Nephron (organoid): ENCODE measurements at regions not wholly inside any gene's neighbourhood (a gene's known extent, or its start where the extent isn't known, plus 50 kb on each side); places are given as distances from the start of the nearest gene placed in this dataset.
A peak's percentile ranks its signal among the peaks of the same experiment; 100 is the strongest.
"Not testable (repeated sequence)": the region's sequence is repeated elsewhere in the genome, so short reads cannot be mapped to it uniquely, and the experiment has no call there.

Experiments used
- H3K27ac Mint-ChIP-seq, 3 experiments: 2 replicates each; pipeline ENCODE4 v1.8.0; 2020; ENCODE audit warnings: mixed read lengths in 3 of 3, mild to moderate bottlenecking in 2 of 3, moderate library complexity in 1 of 3
- H3K27me3 Mint-ChIP-seq: 2 replicates; pipeline ENCODE4 v1.8.0; 2021; ENCODE audit warnings: low read depth, mild to moderate bottlenecking, moderate library complexity, mixed read lengths
- H3K36me3 Mint-ChIP-seq: 2 replicates; pipeline ENCODE4 v1.8.0; 2020; ENCODE audit warnings: low read depth, mixed read lengths
- H3K4me1 Mint-ChIP-seq: 2 replicates; pipeline ENCODE4 v1.8.0; 2020; ENCODE audit warnings: mixed read lengths
- H3K4me3 Mint-ChIP-seq, 3 experiments: 2 replicates each; pipeline ENCODE4 v1.8.0; 2020; ENCODE audit warnings: mild to moderate bottlenecking in 3 of 3, mixed read lengths in 3 of 3, moderate library complexity in 2 of 3
- H3K9me3 Mint-ChIP-seq: 2 replicates; pipeline ENCODE4 v1.8.0; 2020; ENCODE audit warnings: mixed read lengths
- TF ChIP-seq, protein P1 (sequence below), 3 experiments: fragments of 200-600 bp; sonication (generic); IDR thresholded peaks; one replicate each; pipeline ENCODE4 v1.5.0; 2021; ENCODE audit warnings: antibody characterized with exemption in 3 of 3; ENCODE audit not compliant: unreplicated experiment in 3 of 3

DNA sequence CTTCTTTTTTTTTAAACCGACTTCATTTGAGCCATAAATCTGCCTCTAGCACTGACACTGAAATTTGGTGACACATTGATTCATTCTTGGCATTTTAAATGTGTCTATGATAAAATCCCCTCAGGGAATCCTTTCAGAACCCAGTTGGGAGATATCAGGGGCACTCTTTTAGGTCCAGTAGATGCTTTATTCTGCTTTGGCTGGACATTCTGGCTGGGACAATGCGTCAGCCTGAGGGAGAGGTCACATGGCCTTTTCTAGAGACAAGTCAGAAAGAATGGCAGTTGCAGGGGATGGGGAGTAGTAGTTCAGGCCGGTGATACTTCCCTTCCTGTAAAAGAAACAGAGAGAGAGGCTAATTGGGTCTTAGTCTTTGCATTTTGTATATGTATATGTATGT is 63.1 kb downstream of the TRIM43 start:
- not testable (repeated sequence) for H3K4me1 Mint-ChIP-seq, H3K4me3 Mint-ChIP-seq, H3K9me3 Mint-ChIP-seq, H3K27me3 Mint-ChIP-seq, H3K27ac Mint-ChIP-seq, H3K36me3 Mint-ChIP-seq

DNA sequence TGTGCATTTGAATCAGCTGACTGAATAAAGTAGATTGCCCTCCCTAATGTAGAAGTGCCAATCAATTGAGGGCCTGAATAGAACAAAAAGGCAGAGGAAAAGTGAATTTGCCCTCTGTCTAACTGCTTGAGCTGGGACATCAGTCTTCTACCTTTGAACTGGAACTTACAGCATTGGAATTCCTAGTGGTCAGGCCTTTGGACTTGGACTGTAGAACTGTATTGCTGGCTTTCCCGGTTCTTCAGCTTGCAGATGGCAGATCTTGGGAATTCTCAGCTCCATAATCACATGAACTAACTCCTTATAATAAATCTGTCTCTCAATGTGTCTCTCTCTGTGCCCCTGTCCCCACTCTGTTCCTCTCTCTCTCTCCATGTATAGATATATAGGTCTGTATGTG is 64.8 kb downstream of the TRIM43 start:
- H3K4me3 Mint-ChIP-seq, H3K4me1 Mint-ChIP-seq, H3K36me3 Mint-ChIP-seq, H3K9me3 Mint-ChIP-seq, H3K27ac Mint-ChIP-seq, H3K27me3 Mint-ChIP-seq: not testable (repeated sequence)

DNA sequence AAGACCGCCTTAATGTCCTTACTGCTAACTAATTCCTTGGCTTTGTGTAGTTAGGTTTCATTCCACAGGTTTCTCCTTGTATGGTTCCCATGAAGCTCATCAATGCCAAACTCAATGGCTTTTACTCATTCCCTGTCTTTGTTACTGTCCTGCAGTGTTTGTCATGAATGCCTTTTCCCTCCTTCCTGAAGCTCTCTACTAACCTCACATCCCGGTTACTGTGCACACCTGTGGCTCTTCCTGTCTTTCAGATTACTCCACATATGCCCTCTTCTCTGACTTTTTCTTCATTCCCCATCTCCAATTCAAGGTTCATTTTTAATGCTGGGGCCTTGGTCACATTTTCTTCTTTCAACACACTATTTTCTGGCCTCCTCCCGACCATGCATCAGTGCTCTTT is 66.1 kb downstream of the TRIM43 start:
- H3K4me3 Mint-ChIP-seq, H3K36me3 Mint-ChIP-seq, H3K4me1 Mint-ChIP-seq, H3K9me3 Mint-ChIP-seq, H3K27me3 Mint-ChIP-seq, H3K27ac Mint-ChIP-seq: not testable (repeated sequence)

DNA sequence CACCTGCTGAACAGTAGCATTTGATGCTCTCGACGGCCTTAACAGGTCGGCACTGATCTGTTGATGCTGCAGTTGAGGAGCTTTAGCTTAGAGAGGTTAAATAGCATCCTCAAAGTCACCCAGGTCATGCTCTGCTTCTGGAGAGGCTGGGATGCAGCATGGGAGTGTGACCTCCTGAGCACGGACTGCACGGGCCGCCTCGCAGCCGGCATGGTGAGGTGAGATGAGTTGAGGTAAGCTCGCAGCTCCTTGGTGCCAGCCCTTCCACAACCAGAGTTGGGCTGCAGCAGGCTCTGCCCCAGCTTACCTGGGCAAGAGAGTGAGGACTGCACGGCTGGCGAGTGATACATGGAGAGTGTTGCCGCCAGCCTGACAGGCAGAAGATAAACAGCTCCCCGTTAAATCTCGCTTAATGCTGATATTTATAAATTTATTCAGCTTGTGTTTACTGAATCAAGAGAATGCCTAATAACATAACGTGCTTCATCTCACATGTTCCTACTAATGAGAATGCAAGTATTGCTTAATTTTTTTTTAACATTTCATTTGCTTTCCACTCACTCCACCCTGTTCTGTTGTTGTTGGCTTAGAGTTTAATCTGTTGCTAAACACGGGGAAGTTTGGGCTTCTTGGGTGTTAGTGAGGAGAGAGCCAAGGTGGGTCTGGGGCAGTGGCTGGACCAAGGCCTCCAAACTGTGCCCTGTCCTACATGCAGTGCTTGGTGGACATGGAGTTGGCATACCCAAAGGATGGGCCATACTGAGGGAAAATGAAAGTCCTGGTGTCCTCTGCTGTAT is 69.2 kb downstream of the TRIM43 start:
- H3K9me3 Mint-ChIP-seq: not testable (repeated sequence)

DNA sequence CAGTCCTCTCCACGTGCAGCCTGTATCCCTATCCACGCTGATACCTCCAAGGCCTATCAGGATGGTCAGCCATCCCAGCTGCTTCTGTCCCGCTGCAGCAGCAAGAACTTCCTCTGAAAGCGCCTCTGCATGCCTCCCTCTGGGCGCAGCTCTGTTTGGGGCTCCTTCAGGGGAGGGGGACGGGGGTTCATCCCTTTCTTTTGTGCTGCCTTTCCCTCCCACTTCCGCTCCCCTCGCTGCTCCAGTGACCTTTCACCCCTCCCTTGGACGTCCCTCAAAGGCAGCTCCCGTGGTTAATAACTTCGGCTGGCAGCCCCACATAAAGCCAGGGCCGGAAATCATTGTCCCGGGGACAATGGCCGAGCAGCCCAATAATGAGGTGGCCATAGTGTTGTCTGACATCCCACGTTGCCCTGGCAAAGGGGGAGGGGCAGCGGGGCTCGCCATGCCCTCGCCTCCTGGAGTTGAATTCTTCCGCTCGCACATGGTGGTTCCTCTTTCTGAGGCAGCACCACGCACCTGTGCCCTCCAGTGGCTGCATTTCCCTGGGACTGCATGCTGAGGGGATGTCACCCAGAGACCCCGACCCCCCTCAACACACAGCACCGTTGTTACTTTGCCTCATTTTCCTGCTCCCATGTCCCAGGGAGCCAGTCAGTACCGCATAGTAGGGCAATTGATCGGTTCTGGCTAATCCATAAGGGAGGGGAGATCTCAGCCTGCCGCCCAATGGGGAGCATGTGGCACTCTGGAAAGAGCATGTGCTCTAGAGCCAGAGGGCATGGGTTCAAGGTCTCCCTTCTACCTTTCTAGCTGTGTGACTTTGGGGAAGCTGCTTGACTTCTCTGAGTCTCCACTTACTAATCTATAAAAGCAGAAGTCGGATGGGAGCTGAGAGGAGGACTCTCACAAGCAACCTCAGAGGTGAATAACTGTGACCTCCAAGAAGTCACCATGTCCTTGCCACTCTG is 72.0 kb downstream of the TRIM43 start:
- Mint-ChIP-seq H3K27me3 (peaks cover 15% of the 10 kb centered on the region), H3K27ac (peak overlapping the region in 1 of 3 experiments; percentile 9)
- H3K36me3 Mint-ChIP-seq, H3K4me3 Mint-ChIP-seq, H3K4me1 Mint-ChIP-seq, H3K9me3 Mint-ChIP-seq: not testable (repeated sequence)

More for the DNA sequence above, 69.2 kb downstream of the TRIM43 start:
- H3K4me3 Mint-ChIP-seq, H3K36me3 Mint-ChIP-seq, H3K4me1 Mint-ChIP-seq, H3K27ac Mint-ChIP-seq: not testable (repeated sequence)
- peaks cover 12% of the 10 kb centered on the region for H3K27me3 Mint-ChIP-seq

DNA sequence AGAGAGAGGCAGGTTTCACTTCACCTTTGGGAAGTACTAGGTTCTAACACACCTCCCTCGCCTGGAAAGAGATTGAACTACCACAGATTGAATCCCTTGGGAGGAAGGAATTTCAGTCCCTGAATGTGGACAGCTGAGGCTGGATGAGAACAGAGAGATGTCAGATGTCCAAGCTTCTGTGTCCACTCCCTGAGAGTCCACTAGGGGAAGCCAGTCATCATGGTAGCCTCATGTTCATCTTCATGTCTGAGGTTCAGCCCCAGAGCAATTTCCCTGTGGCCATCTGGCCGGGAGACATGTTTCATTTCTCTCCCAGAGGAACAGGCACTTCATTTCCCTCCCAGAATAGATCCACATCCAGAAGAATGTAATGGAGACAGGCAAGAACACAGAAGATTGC is 74.8 kb downstream of the TRIM43 start:
- not testable (repeated sequence) for H3K27ac Mint-ChIP-seq, H3K36me3 Mint-ChIP-seq, H3K4me3 Mint-ChIP-seq, H3K9me3 Mint-ChIP-seq
- H3K27me3 Mint-ChIP-seq: peaks cover 26% of the 10 kb centered on the region
- H3K4me1 Mint-ChIP-seq: peaks cover 17% of the 10 kb centered on the region

DNA sequence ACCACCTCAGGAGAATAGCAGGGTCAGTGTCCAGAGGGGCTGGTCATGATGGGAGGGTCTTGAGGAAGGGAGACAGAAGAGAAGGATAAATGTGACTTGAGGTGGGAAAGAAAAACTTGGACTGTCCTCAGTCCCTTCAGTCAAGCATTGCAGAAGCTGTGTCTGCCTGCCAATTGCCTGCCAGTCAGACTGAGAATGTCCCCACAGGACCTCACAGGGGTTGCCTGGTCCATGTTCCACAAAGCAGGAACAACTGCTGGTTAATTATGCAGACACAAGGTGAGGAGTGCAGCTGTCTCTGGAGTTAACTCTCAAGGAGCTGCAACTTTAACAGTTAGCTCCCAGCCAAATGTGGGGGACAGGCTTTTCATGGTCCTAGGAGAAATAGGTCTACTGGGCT is 75.7 kb downstream of the TRIM43 start:
- Mint-ChIP-seq H3K27ac (no peak overlapping the region), H3K4me3 (no peak overlapping the region), H3K36me3 (no peaks in the 10 kb centered on the region), H3K9me3 (peaks cover 2% of the 10 kb centered on the region), H3K4me1 (peaks cover 17% of the 10 kb centered on the region), H3K27me3 (peaks cover 26% of the 10 kb centered on the region)
- TF ChIP-seq, protein P1, sequence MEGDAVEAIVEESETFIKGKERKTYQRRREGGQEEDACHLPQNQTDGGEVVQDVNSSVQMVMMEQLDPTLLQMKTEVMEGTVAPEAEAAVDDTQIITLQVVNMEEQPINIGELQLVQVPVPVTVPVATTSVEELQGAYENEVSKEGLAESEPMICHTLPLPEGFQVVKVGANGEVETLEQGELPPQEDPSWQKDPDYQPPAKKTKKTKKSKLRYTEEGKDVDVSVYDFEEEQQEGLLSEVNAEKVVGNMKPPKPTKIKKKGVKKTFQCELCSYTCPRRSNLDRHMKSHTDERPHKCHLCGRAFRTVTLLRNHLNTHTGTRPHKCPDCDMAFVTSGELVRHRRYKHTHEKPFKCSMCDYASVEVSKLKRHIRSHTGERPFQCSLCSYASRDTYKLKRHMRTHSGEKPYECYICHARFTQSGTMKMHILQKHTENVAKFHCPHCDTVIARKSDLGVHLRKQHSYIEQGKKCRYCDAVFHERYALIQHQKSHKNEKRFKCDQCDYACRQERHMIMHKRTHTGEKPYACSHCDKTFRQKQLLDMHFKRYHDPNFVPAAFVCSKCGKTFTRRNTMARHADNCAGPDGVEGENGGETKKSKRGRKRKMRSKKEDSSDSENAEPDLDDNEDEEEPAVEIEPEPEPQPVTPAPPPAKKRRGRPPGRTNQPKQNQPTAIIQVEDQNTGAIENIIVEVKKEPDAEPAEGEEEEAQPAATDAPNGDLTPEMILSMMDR (IDR thresholded peaks at IDR 0.05; ENCODE audit: unreplicated experiment in 3 of 3): no peak

DNA sequence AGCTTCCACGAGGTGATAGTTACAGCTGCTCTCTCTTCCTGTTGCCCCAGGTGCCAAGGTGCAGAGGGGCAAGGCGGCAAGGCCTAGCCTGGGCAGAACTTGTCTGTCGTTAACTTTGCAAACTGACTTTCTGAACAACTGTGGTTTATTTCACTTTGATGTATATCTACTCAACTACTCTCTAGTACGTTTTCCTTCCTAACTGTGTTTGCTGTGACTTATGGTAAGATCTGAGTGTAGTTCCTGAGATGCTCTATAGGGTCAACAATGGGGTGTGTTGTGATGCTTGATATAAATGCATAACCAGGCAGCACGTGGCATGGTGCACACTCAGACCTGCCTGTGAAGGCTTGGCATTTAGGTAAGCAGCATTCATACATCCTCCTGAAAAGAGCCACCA is 77.1 kb downstream of the TRIM43 start:
- H3K27ac Mint-ChIP-seq, H3K9me3 Mint-ChIP-seq, H3K36me3 Mint-ChIP-seq, H3K4me3 Mint-ChIP-seq: not testable (repeated sequence)
- peaks cover 17% of the 10 kb centered on the region for H3K4me1 Mint-ChIP-seq
- peaks cover 21% of the 10 kb centered on the region for H3K27me3 Mint-ChIP-seq

DNA sequence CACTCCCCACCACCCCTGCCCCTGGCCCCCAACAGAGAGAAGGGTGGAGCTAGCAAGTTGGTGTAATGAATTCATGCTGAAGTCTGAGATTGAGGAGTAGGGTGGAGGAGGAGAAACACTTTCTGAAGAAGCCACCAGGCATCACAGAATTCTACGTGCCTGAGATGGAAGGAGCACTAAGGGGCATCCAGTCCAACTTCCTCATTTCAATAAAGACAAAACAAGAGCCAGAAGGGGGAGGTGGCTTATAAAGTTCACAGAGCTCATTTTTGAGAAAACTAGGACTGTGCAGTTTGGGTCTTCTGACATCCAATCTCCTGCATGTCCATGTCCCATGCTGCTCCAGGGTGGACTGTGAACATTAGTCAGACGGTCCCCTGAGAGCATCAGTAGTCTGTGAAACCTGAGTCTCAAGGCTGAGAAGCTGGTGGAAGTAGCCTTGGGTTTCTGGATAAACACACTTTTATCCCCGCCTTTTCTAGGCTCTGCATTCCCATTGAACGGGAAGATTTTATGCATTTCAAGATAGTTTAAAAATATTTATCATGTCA is 77.7 kb downstream of the TRIM43 start:
- no peak overlapping the region for H3K4me3 Mint-ChIP-seq
- TF ChIP-seq, protein P1 (IDR thresholded peaks at IDR 0.05; ENCODE audit: unreplicated experiment in 3 of 3): no peak
- peaks cover 17% of the 10 kb centered on the region for H3K4me1 Mint-ChIP-seq
- H3K9me3 Mint-ChIP-seq: peaks cover 2% of the 10 kb centered on the region
- H3K27me3 Mint-ChIP-seq: peaks cover 17% of the 10 kb centered on the region
- no peaks in the 10 kb centered on the region for H3K36me3 Mint-ChIP-seq
- no peak overlapping the region for H3K27ac Mint-ChIP-seq
